HG03025 (cell line): ENCODE measurements at regions not wholly inside any gene's neighbourhood (a gene's known extent, or its start where the extent isn't known, plus 50 kb on each side); places are given as distances from the start of the nearest gene placed in this dataset.

Source experiments
- ATAC-seq: cut with Tn5 transposase; IDR thresholded peaks from one replicate; pipeline ENCODE4 v1.9.1; 2021; ENCODE audit warnings: mild to moderate bottlenecking, moderate library complexity; ENCODE audit not compliant: unreplicated experiment, low FRiP score

DNA sequence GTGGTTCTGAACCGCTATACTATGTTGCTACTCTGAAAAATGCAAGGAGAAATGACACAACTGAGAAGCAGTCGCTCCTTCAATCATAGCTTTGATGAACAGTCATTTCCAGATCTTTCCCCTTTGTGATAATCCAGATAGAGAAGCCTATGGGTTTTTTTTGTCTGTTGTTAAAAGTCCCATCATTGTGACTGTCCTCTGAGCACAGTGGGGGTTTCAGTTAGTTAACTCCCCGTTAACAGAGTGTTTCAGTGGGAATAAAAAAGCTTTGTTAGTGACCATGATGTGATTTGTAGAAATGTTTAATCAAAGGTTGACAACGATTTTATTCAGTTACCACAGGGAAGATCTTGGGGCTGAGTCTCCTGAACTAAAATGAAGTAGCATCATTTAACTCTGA lies 176.2 kb upstream of the MAOA start:
- ATAC-seq = no peak

- no peak for ATAC-seq
These were observed 174.5 kb upstream of the MAOA start for GRCh38 chrX:43481576-43481975.

DNA sequence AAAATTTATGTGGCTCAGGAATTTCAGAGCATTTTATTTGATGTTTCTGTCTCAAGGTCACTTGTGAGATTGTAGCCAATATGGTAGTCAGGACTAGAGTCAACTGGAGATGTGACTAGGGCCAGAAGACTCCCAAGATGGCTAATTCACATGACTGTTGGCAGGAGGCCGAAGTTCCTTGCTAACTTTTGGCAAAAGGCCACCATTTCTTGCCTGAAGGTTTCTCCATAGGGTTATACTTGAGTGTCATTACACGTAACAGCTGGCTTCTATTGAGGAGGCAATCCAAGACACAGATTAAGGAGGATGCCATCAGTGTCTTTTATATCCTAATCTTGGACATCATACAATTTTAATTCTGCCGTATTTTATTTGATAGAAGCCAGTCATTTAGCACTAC lies 162.3 kb upstream of the MAOA start:
- no peak for ATAC-seq

- no peak for ATAC-seq
These were observed 155.9 kb upstream of the MAOA start for GRCh38 chrX:43500246-43500645.

- no peak for ATAC-seq
These were observed 155.0 kb upstream of the MAOA start for GRCh38 chrX:43500996-43501694.

DNA sequence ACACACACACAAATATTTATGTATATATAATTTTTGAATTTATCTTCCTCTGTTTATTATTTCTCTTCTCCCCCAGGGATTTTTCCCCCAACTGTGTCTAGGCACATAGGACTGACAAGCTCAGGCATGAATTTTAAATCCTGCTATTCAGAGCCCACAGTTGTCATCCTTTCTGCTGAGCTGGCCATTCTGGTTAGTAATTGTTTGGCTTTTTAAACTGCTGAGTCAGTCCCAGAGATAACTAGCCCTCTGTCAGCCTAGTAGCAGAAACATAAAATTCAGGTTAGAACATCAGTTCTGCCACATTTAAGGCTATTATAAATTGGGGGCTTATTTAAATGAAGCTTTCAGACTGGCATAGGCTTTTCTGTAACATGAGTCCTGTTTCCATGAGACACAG lies 151.7 kb upstream of the MAOA start:
- no peak for ATAC-seq

- ATAC-seq = no peak
These were observed 150.3 kb upstream of the MAOA start for GRCh38 chrX:43505769-43506168.

DNA sequence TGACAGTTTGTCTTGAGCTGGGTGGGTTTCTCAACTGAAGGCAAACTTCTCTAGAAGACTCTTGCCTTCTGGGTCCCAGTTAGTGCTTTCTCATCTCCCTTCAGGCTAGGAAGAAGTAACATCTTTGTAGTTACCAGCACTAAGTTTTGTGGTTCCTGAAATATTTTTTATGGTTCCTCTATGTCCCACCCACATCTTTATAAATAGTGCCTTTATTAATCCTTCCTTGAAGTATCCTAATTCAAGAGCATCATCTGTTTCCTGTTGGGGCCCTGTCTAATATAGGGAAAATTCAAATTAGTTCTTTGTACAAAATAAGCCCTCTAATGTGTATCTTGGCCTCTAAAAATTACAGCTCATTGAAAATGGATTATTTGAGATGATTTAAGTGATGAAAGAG lies 147.4 kb upstream of the MAOA start:
- ATAC-seq = no peak

- no peak for ATAC-seq
These were observed 145.9 kb upstream of the MAOA start for GRCh38 chrX:43510209-43510608.

DNA sequence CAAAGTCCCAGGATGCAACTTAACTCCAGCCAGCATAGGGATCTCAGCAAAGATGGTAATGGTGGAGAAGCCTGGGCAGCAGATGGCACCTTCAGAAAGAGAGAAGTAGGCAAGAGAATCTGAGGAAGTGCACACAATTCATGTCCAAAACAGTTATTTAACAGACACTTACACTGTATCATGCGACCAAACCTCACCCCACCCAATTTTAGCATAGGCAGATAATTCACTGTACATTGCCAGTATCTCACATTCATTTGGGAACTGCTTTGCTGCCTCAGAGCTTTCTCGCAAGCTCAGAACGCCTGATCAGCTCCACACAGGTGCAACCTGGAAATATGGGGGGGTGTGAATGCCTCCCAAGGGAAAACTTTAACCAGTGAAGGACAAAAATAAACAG lies 143.0 kb upstream of the MAOA start:
- no peak for ATAC-seq

GRCh38 chrX:43514820-43515219 lies 141.3 kb upstream of the MAOA start:
- no peak for ATAC-seq

DNA sequence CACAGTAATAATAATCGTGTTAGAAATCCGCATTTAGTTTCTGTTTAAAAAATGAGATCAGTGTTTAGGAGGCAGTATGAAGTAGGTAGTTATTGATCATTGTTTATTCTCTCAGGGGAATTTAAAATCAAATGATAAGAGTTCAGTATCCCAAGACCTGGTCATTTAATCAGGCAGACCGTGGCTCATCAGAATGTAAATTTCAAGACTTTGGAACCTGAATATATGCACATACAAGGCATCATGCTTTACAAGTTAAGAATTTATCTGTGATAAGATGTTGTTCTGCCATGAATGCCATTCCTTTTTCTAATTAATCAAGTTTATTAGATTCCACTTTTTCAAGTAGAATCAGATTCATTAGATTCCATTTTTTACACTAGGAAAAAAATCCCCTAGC lies 133.5 kb upstream of the MAOA start:
- ATAC-seq = no peak

DNA sequence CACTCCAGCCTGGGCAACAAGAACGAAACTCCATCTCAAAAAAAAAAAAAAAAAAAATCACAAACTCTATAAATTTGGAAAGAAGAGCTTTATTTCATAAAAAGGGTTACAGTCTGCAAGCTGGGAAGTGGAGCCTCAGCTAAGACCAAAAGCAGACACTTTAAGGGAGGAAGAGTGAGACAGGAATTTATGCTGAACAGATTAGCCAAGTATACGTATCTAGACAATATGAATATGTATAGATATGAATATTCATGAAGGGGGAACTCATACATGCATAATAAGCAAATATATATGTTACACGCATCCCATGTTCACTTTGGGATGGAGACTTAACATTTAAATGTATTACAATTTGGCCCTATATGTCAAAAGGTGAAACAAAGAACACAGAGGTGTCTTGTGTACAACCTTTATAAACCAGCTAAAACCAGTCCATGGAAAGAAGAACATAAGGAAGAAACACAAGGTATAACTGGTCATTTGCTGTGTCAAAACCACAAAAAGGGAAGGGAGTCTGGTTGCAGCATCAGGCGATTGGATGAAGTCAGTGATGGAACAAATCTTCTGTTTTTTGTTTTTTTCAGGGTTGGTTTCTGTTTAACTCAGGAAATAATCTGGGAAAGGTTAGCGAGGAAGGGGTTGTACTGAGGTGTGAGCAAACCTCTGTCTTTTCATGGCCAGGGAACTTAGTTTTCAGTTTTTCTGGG lies 130.0 kb upstream of the MAOA start:
- no peak for ATAC-seq

- no peak for ATAC-seq
These were observed 129.2 kb upstream of the MAOA start for GRCh38 chrX:43526878-43527277.

GRCh38 chrX:43527801-43528200 lies 128.3 kb upstream of the MAOA start:
- no peak for ATAC-seq

DNA sequence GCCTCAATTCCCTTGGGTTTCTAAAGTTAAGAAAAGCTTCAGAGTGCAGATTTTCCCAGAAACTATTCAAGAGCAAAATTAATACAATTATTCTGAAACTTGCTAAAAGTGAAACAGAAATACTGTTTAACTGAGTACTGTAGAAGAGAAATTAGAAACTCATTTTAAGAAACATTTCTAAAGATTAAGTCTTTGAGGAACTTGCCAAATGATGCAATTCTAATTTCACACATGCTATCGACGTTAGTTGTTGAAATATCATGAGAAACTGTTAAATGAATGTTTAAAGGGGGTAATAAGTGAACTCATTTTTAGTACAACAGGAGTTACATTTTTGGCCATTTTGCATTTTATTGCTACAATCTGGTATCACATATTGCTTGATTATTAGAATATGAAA lies 125.3 kb upstream of the MAOA start:
- ATAC-seq = no peak

DNA sequence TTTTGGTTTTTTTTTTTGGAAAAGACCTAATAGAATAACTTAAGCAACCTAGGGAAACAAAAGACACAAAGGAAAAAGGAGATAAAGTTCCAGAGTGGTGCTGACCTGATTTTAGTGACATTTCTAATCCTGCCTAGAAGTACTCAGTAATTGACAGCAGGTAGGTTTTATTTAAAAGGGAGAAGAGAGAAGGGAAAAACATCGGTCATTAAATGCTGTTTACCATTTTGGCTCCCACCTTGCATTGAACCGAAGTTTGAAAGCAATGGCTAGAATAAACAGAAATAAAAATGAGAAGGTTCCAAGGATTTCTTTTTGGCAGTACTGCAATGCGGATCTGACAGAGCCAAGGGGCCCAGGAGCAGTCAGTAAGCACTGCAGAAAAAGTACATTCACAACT lies 115.8 kb upstream of the MAOA start:
- no peak for ATAC-seq

DNA sequence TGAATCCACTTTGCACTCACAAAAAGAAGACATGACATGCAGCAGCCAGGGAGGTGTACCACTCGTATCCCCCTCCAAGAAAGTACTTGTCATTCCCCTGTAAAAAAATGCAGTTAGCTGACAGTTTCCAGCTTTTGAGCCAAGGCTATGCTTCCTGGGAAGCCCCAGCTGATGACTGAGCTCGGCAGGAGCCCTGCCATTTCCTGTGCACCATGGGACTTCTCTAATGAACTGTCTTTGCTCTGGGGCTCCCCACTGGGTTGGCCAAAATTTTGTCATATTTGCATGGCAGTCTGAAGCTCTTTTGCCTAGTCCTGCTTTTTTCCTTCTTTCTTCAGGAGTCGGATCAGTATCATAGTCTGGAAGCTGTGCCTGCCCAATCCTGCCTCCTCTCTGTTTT lies 104.5 kb upstream of the MAOA start:
- no peak for ATAC-seq

DNA sequence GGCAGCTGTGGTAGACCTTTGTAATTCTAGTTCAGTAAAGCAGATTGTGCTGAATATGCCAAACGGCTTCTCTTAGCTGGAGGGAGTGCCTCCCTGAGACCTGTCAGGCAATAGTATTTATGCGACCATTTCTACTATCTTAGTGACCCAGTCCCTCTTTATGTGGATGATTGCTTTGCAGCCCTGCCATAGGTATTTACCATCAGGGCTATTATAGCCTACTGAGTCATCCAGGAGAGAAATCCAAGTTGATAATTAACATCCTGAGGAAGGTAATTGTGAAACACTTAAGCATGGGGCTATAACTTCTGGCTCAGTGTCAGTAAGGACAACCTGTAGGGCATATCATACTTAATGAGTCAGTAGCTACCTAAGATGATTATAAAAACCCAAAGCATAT lies 103.9 kb upstream of the MAOA start:
- ATAC-seq = no peak

- no peak for ATAC-seq
These were observed 103.4 kb upstream of the MAOA start for GRCh38 chrX:43552703-43553102.

DNA sequence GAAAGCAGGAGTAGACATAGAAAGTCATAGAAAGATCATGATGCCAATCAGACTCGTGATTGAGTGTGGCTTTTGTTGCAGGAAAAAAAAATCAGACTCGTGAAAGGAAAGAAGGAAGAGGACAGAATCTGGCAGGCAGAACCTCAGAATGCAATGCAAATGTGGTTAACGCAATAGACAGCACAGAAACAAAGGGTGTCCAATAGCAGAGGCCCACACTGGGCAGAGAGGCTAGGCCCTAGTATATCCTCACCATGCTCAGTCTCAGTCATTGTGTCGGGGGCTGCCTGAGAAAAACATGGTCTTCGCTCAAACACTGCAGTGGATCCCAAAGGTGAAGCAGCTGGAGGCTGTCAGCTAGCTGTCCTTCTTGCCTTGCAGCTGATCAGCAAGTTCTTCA lies 102.8 kb upstream of the MAOA start:
- no peak for ATAC-seq

DNA sequence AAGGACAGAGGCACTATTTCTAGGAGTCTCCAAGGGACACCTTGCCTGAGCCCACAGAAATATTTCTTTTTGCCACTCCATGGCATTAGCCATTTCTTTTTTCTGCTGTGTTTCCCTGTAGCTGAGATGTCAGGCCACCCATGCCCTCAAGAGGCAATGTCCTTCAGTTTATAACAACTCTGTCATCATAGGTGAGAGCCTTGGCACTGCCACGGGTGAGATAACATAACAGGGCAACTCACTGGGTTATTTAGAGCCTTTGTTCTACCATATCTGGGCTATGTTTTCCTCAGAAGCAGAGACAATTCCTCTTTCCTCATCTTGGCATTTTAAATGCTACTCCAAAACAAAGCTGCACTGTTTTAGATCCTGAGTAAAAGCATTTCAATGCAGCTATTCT lies 99.9 kb upstream of the MAOA start:
- ATAC-seq = no peak
